Fibroblast of villous mesenchyme (primary cell): ENCODE measurements at regions not wholly inside any gene's neighbourhood (a gene's known extent, or its start where the extent isn't known, plus 50 kb on each side); places are given as distances from the start of the nearest gene placed in this dataset.

Source experiments
- DNase-seq: peaks from one replicate; pipeline ENCODE4 v3.0.0-alpha.2; 2010; ENCODE audit warnings: low read depth
- H3K4me3 ChIP-seq: 2 replicates; pipeline ENCODE4 v1.5.1; 2011; ENCODE audit warnings: low read depth, mild to moderate bottlenecking, low read length
- CTCF ChIP-seq: IDR thresholded peaks from 2 replicates; pipeline ENCODE4 v1.5.1; 2012; ENCODE audit warnings: low read depth, mild to moderate bottlenecking, low read length; ENCODE audit not compliant: insufficient read depth

GRCh38 chr5:4970171-4970570 is 170.0 kb upstream of the ADAMTS16 start:
- TF ChIP-seq CTCF, result no peak
- no peak for DNase-seq
- no peak overlapping the region for H3K4me3 ChIP-seq

GRCh38 chr5:4976902-4977301 is 163.2 kb upstream of the ADAMTS16 start:
- TF ChIP-seq CTCF, result no peak
- no peak for DNase-seq
- H3K4me3 ChIP-seq, result no peak overlapping the region

- DNase-seq, result no peak
- TF ChIP-seq CTCF, result no peak
- no peak overlapping the region for H3K4me3 ChIP-seq
These were observed 162.6 kb upstream of the ADAMTS16 start for GRCh38 chr5:4977416-4978110.

GRCh38 chr5:4980201-4980600 is 159.9 kb upstream of the ADAMTS16 start:
- no peak for TF ChIP-seq CTCF
- no peak for DNase-seq
- H3K4me3 ChIP-seq, result no peak overlapping the region

GRCh38 chr5:4981608-4982007 is 158.5 kb upstream of the ADAMTS16 start:
- DNase-seq, result no peak
- no peak overlapping the region for H3K4me3 ChIP-seq
- TF ChIP-seq CTCF, result no peak

- no peak overlapping the region for H3K4me3 ChIP-seq
- TF ChIP-seq CTCF, result no peak
- no peak for DNase-seq
These were observed 156.4 kb upstream of the ADAMTS16 start for GRCh38 chr5:4983701-4984100.

- DNase-seq, result no peak
- TF ChIP-seq CTCF, result no peak
- H3K4me3 ChIP-seq, result no peak overlapping the region
These were observed 155.7 kb upstream of the ADAMTS16 start for GRCh38 chr5:4984461-4984860.
